Nephron progenitor cell (in vitro differentiated cells): ENCODE measurements at regions not wholly inside any gene's neighbourhood (a gene's known extent, or its start where the extent isn't known, plus 50 kb on each side); places are given as distances from the start of the nearest gene placed in this dataset.

ENCODE experiments used
- DNase-seq: peaks from one replicate; pipeline ENCODE4 v3.0.0; 2021
- H3K27ac Mint-ChIP-seq: 2 replicates; pipeline ENCODE4 v1.8.0; 2021; ENCODE audit warnings: mild to moderate bottlenecking, moderate library complexity, mixed read lengths
- H3K27me3 Mint-ChIP-seq: 2 replicates; pipeline ENCODE4 v1.8.0; 2021; ENCODE audit warnings: mild to moderate bottlenecking, low read depth, mixed read lengths; ENCODE audit not compliant: poor library complexity
- H3K36me3 Mint-ChIP-seq: 2 replicates; pipeline ENCODE4 v1.8.0; 2021; ENCODE audit warnings: low read depth, mixed read lengths
- H3K4me1 Mint-ChIP-seq: 2 replicates; pipeline ENCODE4 v1.8.0; 2021; ENCODE audit warnings: mixed read lengths
- H3K4me3 Mint-ChIP-seq: 2 replicates; pipeline ENCODE4 v1.8.0; 2021; ENCODE audit warnings: mild to moderate bottlenecking, moderate library complexity, mixed read lengths
- H3K9me3 Mint-ChIP-seq: 2 replicates; pipeline ENCODE4 v1.8.0; 2021; ENCODE audit warnings: mild to moderate bottlenecking, moderate library complexity, mixed read lengths
- TF ChIP-seq, protein P1 (sequence below): fragments of 200-600 bp; sonication (generic); IDR thresholded peaks from 2 replicates; pipeline ENCODE4 v1.5.0; 2021; ENCODE audit warnings: antibody characterized with exemption

DNA sequence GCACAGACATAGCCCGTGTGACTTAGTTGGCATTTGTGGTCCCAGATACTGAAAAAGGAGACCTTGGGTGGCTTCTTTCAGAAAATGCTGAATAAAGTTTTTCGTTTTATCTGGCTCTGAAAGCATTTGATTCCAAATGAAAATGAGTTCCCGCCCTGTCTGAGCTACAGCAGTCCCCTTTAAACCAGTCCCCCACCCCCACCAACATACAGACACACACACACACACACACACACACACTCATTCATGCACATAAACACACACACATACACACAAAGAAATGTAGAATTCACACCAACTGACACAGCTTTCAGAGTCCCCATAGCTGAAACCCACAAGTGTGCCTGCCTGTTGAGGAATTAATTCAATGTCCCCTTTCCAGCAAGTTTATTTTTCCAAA lies 97.0 kb upstream of the SMARCA2 start:
- Mint-ChIP-seq H3K4me3 (no peak overlapping the region), H3K4me1 (no peaks in the 10 kb centered on the region), H3K27me3 (peaks cover 4% of the 10 kb centered on the region), H3K27ac (peak overlapping the region; percentile 11), H3K36me3 (no peaks in the 10 kb centered on the region), H3K9me3 (peaks cover 4% of the 10 kb centered on the region)
- DNase-seq, result no peak
- TF ChIP-seq, protein P1, sequence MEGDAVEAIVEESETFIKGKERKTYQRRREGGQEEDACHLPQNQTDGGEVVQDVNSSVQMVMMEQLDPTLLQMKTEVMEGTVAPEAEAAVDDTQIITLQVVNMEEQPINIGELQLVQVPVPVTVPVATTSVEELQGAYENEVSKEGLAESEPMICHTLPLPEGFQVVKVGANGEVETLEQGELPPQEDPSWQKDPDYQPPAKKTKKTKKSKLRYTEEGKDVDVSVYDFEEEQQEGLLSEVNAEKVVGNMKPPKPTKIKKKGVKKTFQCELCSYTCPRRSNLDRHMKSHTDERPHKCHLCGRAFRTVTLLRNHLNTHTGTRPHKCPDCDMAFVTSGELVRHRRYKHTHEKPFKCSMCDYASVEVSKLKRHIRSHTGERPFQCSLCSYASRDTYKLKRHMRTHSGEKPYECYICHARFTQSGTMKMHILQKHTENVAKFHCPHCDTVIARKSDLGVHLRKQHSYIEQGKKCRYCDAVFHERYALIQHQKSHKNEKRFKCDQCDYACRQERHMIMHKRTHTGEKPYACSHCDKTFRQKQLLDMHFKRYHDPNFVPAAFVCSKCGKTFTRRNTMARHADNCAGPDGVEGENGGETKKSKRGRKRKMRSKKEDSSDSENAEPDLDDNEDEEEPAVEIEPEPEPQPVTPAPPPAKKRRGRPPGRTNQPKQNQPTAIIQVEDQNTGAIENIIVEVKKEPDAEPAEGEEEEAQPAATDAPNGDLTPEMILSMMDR, result no peak

DNA sequence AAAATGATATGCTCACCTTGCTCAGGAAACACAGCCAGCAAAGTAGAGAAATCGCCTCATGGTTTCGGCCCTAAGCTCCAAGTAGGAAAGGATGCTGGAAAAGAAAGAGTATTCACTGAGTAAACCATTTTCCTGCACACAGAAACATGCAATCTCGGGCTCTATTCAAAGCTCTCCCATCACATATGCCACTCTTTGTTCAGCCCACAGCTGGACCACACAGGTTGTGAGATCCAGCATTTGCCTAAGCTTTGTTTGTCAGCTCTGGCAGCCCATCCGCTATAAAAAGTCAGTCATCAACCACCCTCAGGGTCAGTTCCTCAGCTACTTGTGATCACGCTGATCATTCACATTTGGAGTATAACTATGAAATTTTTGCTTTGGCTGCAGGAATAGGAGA lies 96.5 kb upstream of the SMARCA2 start:
- peaks cover 1% of the 10 kb centered on the region for H3K9me3 Mint-ChIP-seq
- no peak for DNase-seq
- no peaks in the 10 kb centered on the region for H3K4me1 Mint-ChIP-seq
- H3K36me3 Mint-ChIP-seq, result no peaks in the 10 kb centered on the region
- H3K27me3 Mint-ChIP-seq, result peaks cover 4% of the 10 kb centered on the region
- no peak overlapping the region for H3K4me3 Mint-ChIP-seq
- no peak overlapping the region for H3K27ac Mint-ChIP-seq
- TF ChIP-seq, protein P1, result no peak

DNA sequence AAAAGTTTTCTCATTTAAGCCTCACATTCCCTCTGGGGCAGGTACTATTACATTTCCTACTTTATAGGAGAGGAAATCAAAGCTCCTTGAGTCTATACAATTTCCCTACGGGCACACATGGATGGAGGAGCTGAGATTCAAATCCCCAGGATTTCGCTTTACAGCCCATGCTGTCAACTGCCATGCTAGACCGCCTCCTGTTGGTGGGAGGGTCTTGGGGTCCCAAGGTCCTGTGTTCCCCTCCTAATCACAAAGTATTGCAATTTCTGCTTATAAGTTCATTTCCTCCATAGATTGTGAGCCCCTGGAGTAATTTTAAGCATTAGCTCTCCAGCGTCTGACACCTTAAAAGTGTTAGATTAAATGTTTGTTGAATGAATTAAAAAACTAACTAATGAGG lies 95.9 kb upstream of the SMARCA2 start:
- no peak overlapping the region for H3K4me3 Mint-ChIP-seq

DNA sequence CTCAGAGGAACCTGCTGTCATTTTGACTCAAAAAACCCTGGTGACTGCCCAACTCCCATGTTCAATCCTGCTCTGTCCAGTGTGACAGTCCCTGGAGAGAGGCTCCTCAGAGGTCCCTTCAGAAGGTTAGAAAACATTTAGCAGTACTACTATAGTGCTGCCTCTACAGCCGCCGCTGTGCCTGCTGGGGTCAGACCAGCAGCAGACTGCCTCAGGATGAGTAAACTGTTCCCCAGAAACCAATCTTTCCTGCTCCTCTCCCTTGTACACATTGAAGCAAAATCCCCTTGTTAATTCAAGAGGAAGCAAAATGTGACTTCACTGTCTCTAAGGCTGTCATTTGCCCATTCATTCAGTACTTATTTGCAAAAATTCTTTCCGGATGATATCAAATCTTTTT lies 94.8 kb upstream of the SMARCA2 start:
- H3K27me3 Mint-ChIP-seq, result peaks cover 4% of the 10 kb centered on the region
- TF ChIP-seq, protein P1, result no peak
- no peaks in the 10 kb centered on the region for H3K9me3 Mint-ChIP-seq
- no peak for DNase-seq
- no peak overlapping the region for H3K4me3 Mint-ChIP-seq
- no peak overlapping the region for H3K27ac Mint-ChIP-seq
- H3K36me3 Mint-ChIP-seq, result no peaks in the 10 kb centered on the region
- no peaks in the 10 kb centered on the region for H3K4me1 Mint-ChIP-seq

More for the DNA sequence above, 95.9 kb upstream of the SMARCA2 start:
- no peaks in the 10 kb centered on the region for H3K9me3 Mint-ChIP-seq
- TF ChIP-seq, protein P1, result no peak
- H3K27ac Mint-ChIP-seq, result no peak overlapping the region
- peaks cover 4% of the 10 kb centered on the region for H3K27me3 Mint-ChIP-seq
- no peaks in the 10 kb centered on the region for H3K4me1 Mint-ChIP-seq
- no peaks in the 10 kb centered on the region for H3K36me3 Mint-ChIP-seq
- no peak for DNase-seq

DNA sequence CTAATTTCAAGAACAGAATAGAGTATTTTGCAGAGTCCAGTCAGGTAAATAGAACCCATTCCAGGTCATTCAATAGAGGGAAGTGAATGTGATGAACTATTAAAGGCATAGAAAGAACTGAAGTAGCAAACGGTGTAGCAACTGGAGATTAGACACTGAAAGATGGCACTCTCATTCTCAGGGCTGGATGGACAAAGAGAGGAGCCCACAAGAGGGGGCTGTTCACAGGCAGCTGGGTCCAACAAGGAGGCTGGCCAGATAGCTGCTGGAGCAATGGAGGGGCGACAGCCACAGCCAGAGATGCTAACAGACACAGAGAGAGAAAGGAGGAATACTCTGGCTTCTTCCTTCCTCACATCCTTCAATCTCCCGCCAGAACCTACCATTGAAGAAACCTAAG lies 93.1 kb upstream of the SMARCA2 start:
- Mint-ChIP-seq H3K4me3 (no peak overlapping the region), H3K27me3 (peaks cover 4% of the 10 kb centered on the region), H3K27ac (no peak overlapping the region), H3K9me3 (no peaks in the 10 kb centered on the region), H3K4me1 (no peaks in the 10 kb centered on the region), H3K36me3 (no peaks in the 10 kb centered on the region)
- TF ChIP-seq, protein P1, result no peak
- no peak for DNase-seq

DNA sequence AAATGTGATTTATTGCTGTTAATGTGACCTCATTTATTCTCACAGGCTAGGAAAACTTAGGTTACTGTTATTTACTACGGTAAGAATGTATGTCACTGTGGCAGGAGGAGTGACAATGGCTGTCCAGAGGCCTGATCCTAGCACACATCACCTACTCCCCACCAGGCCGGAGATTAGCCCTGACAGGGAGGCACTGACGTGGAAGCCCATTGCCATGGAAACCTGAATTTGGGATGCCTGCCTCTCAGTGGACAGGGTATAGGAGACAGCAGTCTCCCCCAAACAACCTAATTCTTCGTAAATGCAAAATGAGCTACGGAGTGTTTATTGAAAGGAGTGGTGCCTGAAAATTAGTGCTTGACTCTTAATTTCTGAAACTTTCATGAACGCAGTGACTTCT lies 87.6 kb upstream of the SMARCA2 start:
- TF ChIP-seq, protein P1, result no peak
- peaks cover 11% of the 10 kb centered on the region for H3K27me3 Mint-ChIP-seq
- H3K4me1 Mint-ChIP-seq, result no peaks in the 10 kb centered on the region
- no peaks in the 10 kb centered on the region for H3K36me3 Mint-ChIP-seq
- no peak for DNase-seq
- peaks cover 3% of the 10 kb centered on the region for H3K9me3 Mint-ChIP-seq
- H3K4me3 Mint-ChIP-seq, result no peak overlapping the region
- H3K27ac Mint-ChIP-seq, result no peak overlapping the region
